GM10248 (cell line): ENCODE measurements at regions not wholly inside any gene's neighbourhood (a gene's known extent, or its start where the extent isn't known, plus 50 kb on each side); places are given as distances from the start of the nearest gene placed in this dataset.

ENCODE experiments used
- CTCF ChIA-PET: fragments of 300-600 bp; sonication (Branson Sonifier 250); formaldehyde crosslinking; extraction: SDS; loops from one replicate; lab custom pipeline; 2021; ENCODE audit warnings: antibody characterized with exemption; lab: Yijun Ruan, JAX
- POLR2A ChIA-PET: fragments of 350-650 bp; sonication (Branson Sonifier 250); formaldehyde crosslinking; extraction: SDS; loops from one replicate; lab custom pipeline; 2020; ENCODE audit warnings: antibody characterized with exemption; lab: Yijun Ruan, JAX
- DNase-seq: peaks from one replicate; pipeline ENCODE4 v3.0.0; 2012; ENCODE audit errors: extremely low spot score
- TF ChIP-seq, protein P1 (sequence below): IDR thresholded peaks from 2 replicates; pipeline ENCODE4 v1.5.1; 2012; ENCODE audit warnings: mild to moderate bottlenecking, low read depth; ENCODE audit errors: extremely low read depth, missing control alignments, control extremely low read depth

DNA sequence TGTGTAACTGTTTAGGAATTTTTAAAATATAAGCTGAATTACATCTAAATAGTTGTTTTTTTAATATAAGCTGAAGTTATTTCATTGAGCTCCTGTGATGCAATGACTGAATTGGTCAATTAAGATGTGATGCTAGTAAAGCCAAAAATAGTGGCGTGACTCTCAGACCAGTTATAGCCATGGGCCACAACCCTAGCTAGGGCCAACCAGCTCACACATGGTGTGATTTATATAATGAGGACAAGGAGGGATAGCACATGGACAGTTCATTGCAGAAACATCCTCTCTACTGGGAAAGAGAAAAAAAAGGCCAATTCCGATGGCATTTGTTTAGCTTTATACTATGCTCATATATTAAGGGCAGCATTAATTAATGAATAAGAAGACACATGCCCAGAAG lies 119.3 kb upstream of the PROX1 start:
- DNase-seq: no peak
- POLR2A ChIA-PET: no interaction called here
- CTCF ChIA-PET: interaction anchor here (1.4 to 1.5 kb wide), 2 partner anchors 11 to 18 kb away, joined by 3 to 4 read pairs; no protein-coding TSS in a partner anchor
- TF ChIP-seq, protein P1, sequence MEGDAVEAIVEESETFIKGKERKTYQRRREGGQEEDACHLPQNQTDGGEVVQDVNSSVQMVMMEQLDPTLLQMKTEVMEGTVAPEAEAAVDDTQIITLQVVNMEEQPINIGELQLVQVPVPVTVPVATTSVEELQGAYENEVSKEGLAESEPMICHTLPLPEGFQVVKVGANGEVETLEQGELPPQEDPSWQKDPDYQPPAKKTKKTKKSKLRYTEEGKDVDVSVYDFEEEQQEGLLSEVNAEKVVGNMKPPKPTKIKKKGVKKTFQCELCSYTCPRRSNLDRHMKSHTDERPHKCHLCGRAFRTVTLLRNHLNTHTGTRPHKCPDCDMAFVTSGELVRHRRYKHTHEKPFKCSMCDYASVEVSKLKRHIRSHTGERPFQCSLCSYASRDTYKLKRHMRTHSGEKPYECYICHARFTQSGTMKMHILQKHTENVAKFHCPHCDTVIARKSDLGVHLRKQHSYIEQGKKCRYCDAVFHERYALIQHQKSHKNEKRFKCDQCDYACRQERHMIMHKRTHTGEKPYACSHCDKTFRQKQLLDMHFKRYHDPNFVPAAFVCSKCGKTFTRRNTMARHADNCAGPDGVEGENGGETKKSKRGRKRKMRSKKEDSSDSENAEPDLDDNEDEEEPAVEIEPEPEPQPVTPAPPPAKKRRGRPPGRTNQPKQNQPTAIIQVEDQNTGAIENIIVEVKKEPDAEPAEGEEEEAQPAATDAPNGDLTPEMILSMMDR: no peak

DNA sequence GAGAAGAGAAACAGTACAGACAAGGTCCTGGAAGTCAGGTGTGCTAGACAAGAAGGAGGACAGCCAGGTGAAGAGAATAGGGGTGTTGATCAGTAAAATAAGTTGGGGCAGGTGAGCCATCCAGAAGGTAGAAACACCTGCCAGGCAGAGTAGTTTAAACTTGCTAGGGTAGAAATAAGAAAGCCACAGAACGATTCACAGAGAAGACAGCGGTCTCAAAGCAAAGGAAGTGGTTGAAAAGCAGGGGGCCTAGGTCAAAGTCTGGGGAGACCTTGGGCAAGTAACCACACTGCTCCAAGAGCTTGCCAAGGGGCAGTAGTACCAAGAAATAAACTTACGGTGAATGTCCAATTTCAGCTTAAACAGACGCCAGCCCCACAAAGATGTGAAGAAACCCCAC lies 116.6 kb upstream of the PROX1 start:
- DNase-seq: no peak
- TF ChIP-seq, protein P1: no peak
- ChIA-PET CTCF (no interaction called here), POLR2A (no interaction called here)

DNA sequence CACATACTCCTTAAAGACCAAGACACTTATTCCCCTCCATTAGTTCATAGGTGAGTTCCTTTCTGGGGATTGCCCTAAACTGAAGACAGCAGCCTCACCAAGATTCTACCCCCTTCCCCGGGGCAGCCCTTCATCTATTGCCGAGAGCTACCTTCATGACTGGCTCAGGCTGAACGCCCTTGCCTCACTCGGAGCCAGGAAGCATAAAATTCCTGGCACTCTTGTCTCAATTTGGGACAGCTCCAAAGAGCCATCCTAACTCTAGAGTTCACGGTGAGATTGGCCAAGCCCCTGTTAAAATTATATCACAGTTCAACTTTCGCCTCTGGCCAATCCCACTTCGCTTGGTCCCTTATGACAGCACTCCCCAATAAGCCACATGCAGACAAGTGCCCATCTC lies 113.0 kb upstream of the PROX1 start:
- TF ChIP-seq, protein P1: no peak
- ChIA-PET CTCF (no interaction called here), POLR2A (no interaction called here)
- no peak for DNase-seq

DNA sequence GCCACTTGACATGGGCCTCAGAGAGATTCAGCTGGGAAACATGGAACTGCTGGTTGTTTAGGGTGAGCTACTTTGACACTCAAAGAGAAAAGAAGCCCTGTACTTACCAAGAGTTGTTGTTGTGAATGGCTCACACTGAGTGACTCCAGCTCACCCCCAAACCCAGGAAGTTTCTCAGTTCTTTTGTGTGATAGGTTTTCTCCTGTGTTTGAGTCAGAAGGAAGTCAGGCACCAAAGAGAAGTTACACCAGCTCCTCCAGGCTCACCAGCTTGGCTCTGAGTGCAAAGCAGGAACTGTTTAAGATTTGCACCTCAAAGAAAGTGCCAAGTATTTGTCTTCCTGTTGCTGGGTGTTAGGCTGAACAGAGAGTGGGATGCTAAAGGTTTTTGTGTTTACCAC lies 111.2 kb upstream of the PROX1 start:
- CTCF ChIA-PET: interaction anchor here (1.6 kb wide), 1 partner anchor 16 kb away, joined by 4 read pairs; no protein-coding TSS in a partner anchor
- POLR2A ChIA-PET: no interaction called here

DNA sequence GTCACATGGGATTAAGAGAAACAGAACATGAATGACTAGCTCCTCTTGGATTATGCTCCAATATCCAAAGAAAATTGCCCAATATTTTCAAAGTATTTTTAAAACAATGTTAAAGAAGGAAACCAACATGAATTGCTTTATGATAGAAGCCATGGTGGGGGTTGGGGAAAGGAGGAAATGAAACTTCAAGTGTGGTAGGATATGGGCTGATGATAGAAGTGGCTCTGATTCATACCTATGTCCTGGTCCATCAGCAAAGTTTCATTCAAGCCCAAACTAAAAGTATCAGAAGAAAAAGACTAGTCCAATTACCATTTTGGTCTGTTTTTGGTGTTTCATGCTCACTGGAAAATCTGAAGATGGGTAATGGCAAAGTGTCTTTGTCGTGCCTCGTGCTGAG lies 104.2 kb upstream of the PROX1 start:
- ChIA-PET POLR2A (no interaction called here), CTCF (no interaction called here)
- TF ChIP-seq, protein P1: no peak
- no peak for DNase-seq

More for the DNA sequence above, 111.2 kb upstream of the PROX1 start:
- DNase-seq: no peak
- TF ChIP-seq, protein P1: no peak

DNA sequence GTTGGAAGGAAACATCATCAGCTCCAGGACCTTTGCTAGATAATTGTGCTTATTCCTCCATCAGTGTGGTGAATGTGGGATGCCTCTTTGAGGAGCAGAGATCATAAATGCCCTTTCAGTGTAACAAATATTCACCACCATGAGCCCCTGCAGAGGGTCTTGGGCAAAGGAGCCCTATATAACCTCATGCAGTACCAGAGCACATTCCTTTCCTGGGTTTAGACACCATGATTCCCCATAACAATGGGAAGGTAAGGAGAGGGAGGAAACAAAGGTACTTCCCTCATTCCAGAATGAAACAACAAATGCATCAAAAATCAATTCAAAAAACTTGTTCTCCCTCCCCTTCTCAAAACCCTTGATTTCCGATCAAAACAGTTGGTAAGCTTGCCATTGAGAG lies 103.4 kb upstream of the PROX1 start:
- DNase-seq: no peak
- ChIA-PET POLR2A (no interaction called here), CTCF (no interaction called here)
- TF ChIP-seq, protein P1: no peak

DNA sequence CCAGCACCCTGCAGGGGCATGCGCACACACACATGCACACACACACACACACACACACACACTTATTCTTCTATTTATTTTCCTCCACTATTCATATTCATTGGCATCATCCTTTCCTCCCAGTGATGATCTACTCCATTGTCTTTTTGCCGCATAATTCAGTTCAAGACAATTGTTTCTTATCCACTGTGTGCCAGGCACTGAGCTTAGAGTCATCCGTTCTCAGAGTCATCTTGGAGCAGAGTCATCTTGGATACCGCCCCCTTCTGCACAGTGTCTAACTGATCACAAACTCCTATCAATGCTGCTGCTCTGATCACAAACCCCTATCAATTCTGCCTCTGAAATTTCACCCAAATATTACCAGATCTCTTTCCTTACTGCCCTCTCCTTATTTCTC lies 102.8 kb upstream of the PROX1 start:
- TF ChIP-seq, protein P1: no peak
- DNase-seq: no peak
- POLR2A ChIA-PET: no interaction called here
- CTCF ChIA-PET: no interaction called here
